Fibroblast of lung (primary cell): ENCODE measurements at regions not wholly inside any gene's neighbourhood (a gene's known extent, or its start where the extent isn't known, plus 50 kb on each side); places are given as distances from the start of the nearest gene placed in this dataset.

Experiments used
- DNase-seq, 2 donors: peaks; one replicate each; pipeline versions ENCODE4 v3.0.0 to v3.0.0-alpha.2; 2010; ENCODE audit warnings: low read depth in 2 of 2
- H2AFZ ChIP-seq: 2 replicates; pipeline ENCODE4 v1.5.1; 2012; ENCODE audit warnings: low read length, control low read depth, inconsistent platforms
- H3K27ac ChIP-seq: 2 replicates; pipeline ENCODE4 v1.5.1; 2011; ENCODE audit warnings: low read length, control low read depth; ENCODE audit not compliant: insufficient read depth
- H3K27me3 ChIP-seq: 2 replicates; pipeline ENCODE4 v1.5.1; 2011; ENCODE audit warnings: mild to moderate bottlenecking, low read length; ENCODE audit not compliant: control insufficient read depth, insufficient read depth
- H3K36me3 ChIP-seq: 2 replicates; pipeline ENCODE4 v1.5.1; 2011; ENCODE audit warnings: low read length; ENCODE audit not compliant: control insufficient read depth, insufficient read depth
- H3K4me1 ChIP-seq: 2 replicates; pipeline ENCODE4 v1.5.1; 2011; ENCODE audit warnings: low read length; ENCODE audit not compliant: control insufficient read depth, insufficient read depth; ENCODE audit errors: extremely low read depth
- H3K4me2 ChIP-seq: 2 replicates; pipeline ENCODE4 v1.5.1; 2011; ENCODE audit warnings: low read length, control low read depth; ENCODE audit not compliant: insufficient read depth; ENCODE audit errors: extremely low read depth
- H3K4me3 ChIP-seq, 4 experiments: fragments of 200-600 bp in 1 of 4; sonication (generic) in 1 of 4; replicated peaks in 1 of 4; 2 replicates each; pipeline ENCODE4 v1.5.1; 2011 to 2016; ENCODE audit warnings: low read length in 4 of 4, low read depth in 3 of 4, mild to moderate bottlenecking in 3 of 4, control low read depth in 2 of 4, inconsistent platforms in 1 of 4, mixed read lengths in 1 of 4; ENCODE audit not compliant: insufficient read depth in 1 of 4; ENCODE audit errors: control extremely low read depth in 1 of 4
- H3K79me2 ChIP-seq: 2 replicates; pipeline ENCODE4 v1.5.1; 2012; ENCODE audit warnings: mild to moderate bottlenecking, low read length, inconsistent platforms; ENCODE audit not compliant: control insufficient read depth, insufficient read depth
- H3K9ac ChIP-seq: 2 replicates; pipeline ENCODE4 v1.5.1; 2011; ENCODE audit warnings: mild to moderate bottlenecking, low read length, control low read depth; ENCODE audit not compliant: insufficient read depth
- H3K9me3 ChIP-seq: 2 replicates; pipeline ENCODE4 v1.5.1; 2012; ENCODE audit warnings: low read depth, low read length; ENCODE audit not compliant: control insufficient read depth, insufficient read depth
- H4K20me1 ChIP-seq: 2 replicates; pipeline ENCODE4 v1.5.1; 2011; ENCODE audit warnings: low read length; ENCODE audit not compliant: control insufficient read depth, insufficient read depth; ENCODE audit errors: extremely low read depth
- CTCF ChIP-seq, 2 donors: IDR thresholded peaks in 1 of 2; conservative IDR thresholded peaks in 1 of 2; 1 replicate in 1 of 2; 2 replicates in 1 of 2; pipeline ENCODE4 v1.5.1; 2011 to 2012; ENCODE audit warnings: low read length in 2 of 2, control low read depth in 1 of 2, inconsistent platforms in 1 of 2, low read depth in 1 of 2, mild to moderate bottlenecking in 1 of 2
- EZH2 ChIP-seq: IDR thresholded peaks from 2 replicates; pipeline ENCODE4 v1.5.1; 2012; ENCODE audit warnings: low read length, control low read depth, mild to moderate bottlenecking; ENCODE audit errors: missing control alignments

GRCh38 chr10:4191894-4192293 is 406.9 kb upstream of the KLF6 start:
- H3K27ac ChIP-seq: no peak overlapping the region
- no peak for DNase-seq
- H3K4me2 ChIP-seq: no peak overlapping the region
- no peak for TF ChIP-seq EZH2
- no peaks in the 10 kb centered on the region for H3K27me3 ChIP-seq
- H2AFZ ChIP-seq: no peak overlapping the region
- no peaks in the 10 kb centered on the region for H3K36me3 ChIP-seq
- H3K9me3 ChIP-seq: no peaks in the 10 kb centered on the region
- no peaks in the 10 kb centered on the region for H3K79me2 ChIP-seq
- no peak overlapping the region for H3K4me3 ChIP-seq
- no peaks in the 10 kb centered on the region for H4K20me1 ChIP-seq
- no peaks in the 10 kb centered on the region for H3K4me1 ChIP-seq
- no peak overlapping the region for H3K9ac ChIP-seq

- H3K4me3 ChIP-seq: no peak overlapping the region
- no peaks in the 10 kb centered on the region for H3K36me3 ChIP-seq
- no peak overlapping the region for H3K27ac ChIP-seq
- no peak for TF ChIP-seq CTCF (conservative IDR thresholded peaks at IDR 0.05 in 1 of 2, IDR thresholded peaks at IDR 0.05 in 1 of 2; ENCODE audit: low read depth in 1 of 2, low read length in 2 of 2)
- TF ChIP-seq EZH2: no peak
- H3K9ac ChIP-seq: no peak overlapping the region
- no peak overlapping the region for H3K4me2 ChIP-seq
- H3K79me2 ChIP-seq: no peaks in the 10 kb centered on the region
- no peaks in the 10 kb centered on the region for H3K9me3 ChIP-seq
- H4K20me1 ChIP-seq: no peaks in the 10 kb centered on the region
- no peak for DNase-seq
- no peak overlapping the region for H2AFZ ChIP-seq
- H3K27me3 ChIP-seq: no peaks in the 10 kb centered on the region
- no peaks in the 10 kb centered on the region for H3K4me1 ChIP-seq
These were observed 406.3 kb upstream of the KLF6 start for GRCh38 chr10:4191354-4191753.

- Histone ChIP-seq H3K36me3 (no peaks in the 10 kb centered on the region), H3K4me1 (no peaks in the 10 kb centered on the region), H3K9me3 (no peaks in the 10 kb centered on the region), H3K79me2 (no peaks in the 10 kb centered on the region), H3K27me3 (no peaks in the 10 kb centered on the region), H3K4me3 (no peak overlapping the region), H3K9ac (no peak overlapping the region), H2AFZ (no peak overlapping the region), H4K20me1 (no peaks in the 10 kb centered on the region), H3K27ac (no peak overlapping the region), H3K4me2 (no peak overlapping the region)
- no peak for TF ChIP-seq CTCF (conservative IDR thresholded peaks at IDR 0.05 in 1 of 2, IDR thresholded peaks at IDR 0.05 in 1 of 2; ENCODE audit: low read depth in 1 of 2, low read length in 2 of 2)
- no peak for TF ChIP-seq EZH2
- no peak for DNase-seq
These were observed 405.9 kb upstream of the KLF6 start for GRCh38 chr10:4190876-4191275.
